ENCODE measurements at regions not wholly inside any gene's neighbourhood (a gene's known extent, or its start where the extent isn't known, plus 50 kb on each side); places are given as distances from the start of the nearest gene placed in this dataset.

DNA sequence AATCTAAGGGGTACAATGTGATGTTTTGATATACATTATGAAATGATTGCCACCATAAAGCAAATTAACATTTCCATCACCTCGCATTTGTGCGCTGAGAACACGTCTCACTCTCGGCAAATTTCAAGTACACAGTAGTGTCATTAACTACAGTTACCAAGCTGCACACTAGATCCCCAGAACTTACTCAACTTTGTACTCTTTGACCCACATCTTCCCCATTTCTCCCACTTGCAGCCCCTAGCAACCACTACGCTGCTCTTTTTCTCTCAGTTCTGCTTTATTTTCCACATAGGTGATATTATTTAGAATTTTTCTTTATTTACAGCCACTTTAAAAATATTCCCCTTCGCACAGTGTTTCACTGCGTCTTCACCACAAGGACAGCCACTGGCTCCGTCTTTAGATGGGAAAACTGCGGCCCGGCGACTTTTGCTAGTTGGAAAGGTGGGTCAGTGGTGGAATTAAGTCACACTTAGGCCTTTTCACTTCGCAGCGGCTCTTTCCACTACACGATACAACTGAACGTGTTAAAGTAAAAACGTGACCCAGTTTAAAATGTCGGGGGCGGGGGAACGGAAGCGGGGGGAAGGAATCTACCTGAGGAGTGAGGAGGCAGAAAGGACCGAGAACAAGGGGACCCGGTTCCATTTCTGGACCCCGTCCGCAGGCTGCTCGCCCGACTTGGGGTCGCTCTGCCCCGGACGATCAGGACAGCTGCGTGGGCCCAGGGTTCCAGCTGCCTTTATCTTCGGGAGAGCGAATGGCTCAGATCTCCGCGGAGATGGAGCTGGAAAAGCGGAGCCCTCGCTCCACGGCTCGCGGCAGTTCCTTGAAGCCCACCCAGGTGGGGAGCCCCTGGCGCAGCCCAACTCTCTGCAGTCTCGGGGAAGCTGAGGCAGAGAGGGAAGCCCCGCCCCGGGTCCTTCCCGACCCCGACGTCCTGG, 486.1 kb downstream of the UQCRFS1 start:
- dilution Hi-C loops (cut with MboI; ENCODE audit: extremely low pct_ligation_motif_present, low sequenced_read_pairs), result no loop called here
- FAIRE-seq, result no peak

More for the DNA sequence above, 486.1 kb downstream of the UQCRFS1 start:
- H3K9me3 ChIP-seq (replicated peaks; ENCODE audit: control insufficient read depth, insufficient read depth, low read length), result no peaks in the 10 kb centered on the region
- BruUV-seq (replicated peaks), result no TSS peak
- CTCF ChIA-PET, result interaction anchor here (1.0 kb wide), 1 partner anchor 10 kb away, joined by 3 read pairs; no protein-coding TSS in a partner anchor
- H2AFZ ChIP-seq (ENCODE audit: low read depth, low read length), result no peak overlapping the region
- no peaks in the 10 kb centered on the region for H3K79me2 ChIP-seq (ENCODE audit: control insufficient read depth, insufficient read depth, low read length)
- H3K36me3 ChIP-seq (ENCODE audit: control insufficient read depth in 2 of 2, extremely low read depth in 1 of 2, insufficient read depth in 2 of 2, low read length in 2 of 2), result no peaks in the 10 kb centered on the region
- no peak overlapping the region for H3K27ac ChIP-seq (ENCODE audit: insufficient read depth, low read depth, low read length)
- no peak overlapping the region for H3K4me2 ChIP-seq (ENCODE audit: insufficient read depth, low read length)
- intact Hi-C loops (cut with micrococcal nuclease), result no loop called here
- H4K20me1 ChIP-seq (replicated peaks; ENCODE audit: control insufficient read depth, extremely low read depth, insufficient read depth, low read length), result no peaks in the 10 kb centered on the region
- H3K4me3 ChIP-seq (replicated peaks in 1 of 3; ENCODE audit: insufficient read depth in 1 of 3, low read depth in 1 of 3, low read length in 3 of 3), result no peak overlapping the region
- H3K4me1 ChIP-seq (ENCODE audit: control insufficient read depth, extremely low read depth, insufficient read depth, low read length), result no peaks in the 10 kb centered on the region
- POLR2A ChIA-PET, result no interaction called here
- H3K9ac ChIP-seq (replicated peaks; ENCODE audit: extremely low read depth, insufficient read depth, low read length), result no peak overlapping the region
- no peaks in the 10 kb centered on the region for H3K27me3 ChIP-seq (ENCODE audit: control insufficient read depth in 2 of 2, insufficient read depth in 2 of 2, low read length in 2 of 2)
- TF ChIP-seq MYC (IDR thresholded peaks at IDR 0.05; ENCODE audit: low read depth, low read length) (no peak), EZH2 (IDR thresholded peaks at IDR 0.05; ENCODE audit: borderline replicate concordance, low read depth, low read length, severe bottlenecking) (no peak), FOS (IDR thresholded peaks at IDR 0.05; ENCODE audit: borderline replicate concordance, insufficient read depth, low read length) (no peak), JUN (IDR thresholded peaks at IDR 0.05; ENCODE audit: borderline replicate concordance, insufficient read depth, insufficient read length, low read depth) (no peak), POLR2AphosphoS5 (IDR thresholded peaks at IDR 0.05; ENCODE audit: insufficient read depth, low read depth, low read length) (no peak), GATA2 (IDR thresholded peaks at IDR 0.05; ENCODE audit: insufficient read depth, insufficient read length, low read depth, low read length) (no peak), POLR2A (IDR thresholded peaks at IDR 0.05; ENCODE audit: low read depth, low read length) (no peak), CTCF (IDR thresholded peaks at IDR 0.05; ENCODE audit: extremely low read depth in 1 of 2, insufficient read depth in 1 of 2, low read depth in 1 of 2, low read length in 2 of 2) (no peak)
- TF ChIP-seq, protein P1, sequence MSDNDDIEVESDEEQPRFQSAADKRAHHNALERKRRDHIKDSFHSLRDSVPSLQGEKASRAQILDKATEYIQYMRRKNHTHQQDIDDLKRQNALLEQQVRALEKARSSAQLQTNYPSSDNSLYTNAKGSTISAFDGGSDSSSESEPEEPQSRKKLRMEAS (IDR thresholded peaks at IDR 0.05; ENCODE audit: insufficient read depth, insufficient read length), result no peak
- no peak for DNase-seq (ENCODE audit: low read depth, low spot score)
- no peaks in the 10 kb centered on the region for H3K9me1 ChIP-seq (replicated peaks; ENCODE audit: control insufficient read depth, extremely low read depth, insufficient read depth, low read length)

All from endothelial cell of umbilical vein (primary cell).